ENCODE measurements at regions not wholly inside any gene's neighbourhood (a gene's known extent, or its start where the extent isn't known, plus 50 kb on each side); places are given as distances from the start of the nearest gene placed in this dataset.

GRCh38 chr10:30556189-30556588 is 73.4 kb downstream of the LYZL2 start:
- TF ChIP-seq POLR2A (IDR thresholded peaks at IDR 0.05) = no peak
- no peak for TF ChIP-seq CTCF (IDR thresholded peaks at IDR 0.05)
